GM19025 (cell line): ENCODE measurements at regions not wholly inside any gene's neighbourhood (a gene's known extent, or its start where the extent isn't known, plus 50 kb on each side); places are given as distances from the start of the nearest gene placed in this dataset.

Experiments used
- ATAC-seq: cut with Tn5 transposase; IDR thresholded peaks from one replicate; pipeline ENCODE4 v1.9.1; 2021; ENCODE audit warnings: mild to moderate bottlenecking, low read depth, moderate library complexity; ENCODE audit not compliant: unreplicated experiment

- no peak for ATAC-seq
Measured at GRCh38 chr6:142676027-142676443, 268.9 kb downstream of the HIVEP2 start.

- no peak for ATAC-seq
Measured at GRCh38 chr6:142676647-142677192, 268.3 kb downstream of the HIVEP2 start.

GRCh38 chr6:142679907-142680700 lies 264.9 kb downstream of the HIVEP2 start:
- ATAC-seq, result no peak

GRCh38 chr6:142681099-142681498 lies 263.9 kb downstream of the HIVEP2 start:
- ATAC-seq, result no peak

GRCh38 chr6:142682985-142683384 lies 262.0 kb downstream of the HIVEP2 start:
- ATAC-seq, result no peak

- ATAC-seq, result no peak
Measured at GRCh38 chr6:142683714-142684141, 261.2 kb downstream of the HIVEP2 start.

GRCh38 chr6:142684371-142684770 lies 260.6 kb downstream of the HIVEP2 start:
- no peak for ATAC-seq

GRCh38 chr6:142685852-142686506 lies 259.0 kb downstream of the HIVEP2 start:
- ATAC-seq, result no peak

GRCh38 chr6:142686507-142686887 lies 258.5 kb downstream of the HIVEP2 start:
- no peak for ATAC-seq

- peak; percentile 67 for ATAC-seq
Measured at GRCh38 chr6:142692942-142693341, 252.0 kb downstream of the HIVEP2 start.

GRCh38 chr6:142693441-142693840 lies 251.5 kb downstream of the HIVEP2 start:
- ATAC-seq, result no peak

GRCh38 chr6:142694054-142694453 lies 250.9 kb downstream of the HIVEP2 start:
- no peak for ATAC-seq

- no peak for ATAC-seq
Measured at GRCh38 chr6:142695016-142695415, 250.0 kb downstream of the HIVEP2 start.

- no peak for ATAC-seq
Measured at GRCh38 chr6:142696123-142697000, 248.6 kb downstream of the HIVEP2 start.

- no peak for ATAC-seq
Measured at GRCh38 chr6:142697001-142697335, 248.0 kb downstream of the HIVEP2 start.

- ATAC-seq, result no peak
Measured at GRCh38 chr6:142697922-142698321, 247.1 kb downstream of the HIVEP2 start.

- no peak for ATAC-seq
Measured at GRCh38 chr6:142698751-142699150, 246.2 kb downstream of the HIVEP2 start.

GRCh38 chr6:142699391-142699790 lies 245.6 kb downstream of the HIVEP2 start:
- ATAC-seq, result no peak

GRCh38 chr6:142700032-142700431 lies 244.9 kb downstream of the HIVEP2 start:
- ATAC-seq, result no peak

- no peak for ATAC-seq
Measured at GRCh38 chr6:142700671-142701312, 244.2 kb downstream of the HIVEP2 start.
